Tibial artery (tissue), 4 donors: ENCODE measurements at regions not wholly inside any gene's neighbourhood (a gene's known extent, or its start where the extent isn't known, plus 50 kb on each side); places are given as distances from the start of the nearest gene placed in this dataset.

Experiments
- DNase-seq, 2 donors: peaks; one replicate each; pipeline ENCODE4 v3.0.0-alpha.2; 2019
- H3K27ac ChIP-seq, 2 donors: fragments of 200-600 bp; sonication (generic) in 1 of 2; 1 replicate in 1 of 2; 2 replicates in 1 of 2; pipeline ENCODE4 v1.5.1; 2018 to 2019; ENCODE audit warnings: mild to moderate bottlenecking in 1 of 2
- H3K27me3 ChIP-seq, 2 donors: fragments of 200-600 bp; sonication (generic) in 1 of 2; one replicate each; pipeline versions ENCODE4 v1.5.1 to v1.6.0; 2016 to 2019
- H3K36me3 ChIP-seq, 3 donors: fragments of 200-600 bp; sonication (generic) in 2 of 3; one replicate each; pipeline ENCODE4 v1.5.1; 2016 to 2019; ENCODE audit warnings: mild to moderate bottlenecking in 2 of 3
- H3K4me1 ChIP-seq, 4 donors: fragments of 200-600 bp; sonication (generic) in 2 of 4; 1 replicate in 3 of 4; 2 replicates in 1 of 4; pipeline ENCODE4 v1.5.1; 2016 to 2019
- H3K4me3 ChIP-seq, 2 donors: fragments of 200-600 bp; sonication (generic) in 1 of 2; 1 replicate in 1 of 2; 2 replicates in 1 of 2; pipeline ENCODE4 v1.5.1; 2018 to 2019; ENCODE audit warnings: mild to moderate bottlenecking in 2 of 2
- H3K9me3 ChIP-seq, 3 donors: fragments of 200-600 bp; sonication (generic) in 1 of 3; one replicate each; pipeline ENCODE4 v1.5.1; 2016 to 2019
- intact Hi-C: fragments of 100-400 bp; cut with DNase I; formaldehyde crosslinking; loops from one replicate; pipeline ENCODE4 v1.15.0; 2023; ENCODE audit warnings: low total_unique reads
- TF ChIP-seq, protein P1 (sequence below), 2 experiments: fragments of 200-600 bp in 1 of 2; fragments of 450-650 bp in 1 of 2; IDR thresholded peaks; one replicate each; pipeline ENCODE4 v1.5.1; 2017 to 2019; ENCODE audit warnings: antibody characterized with exemption in 2 of 2, mild to moderate bottlenecking in 1 of 2, moderate library complexity in 1 of 2

DNA sequence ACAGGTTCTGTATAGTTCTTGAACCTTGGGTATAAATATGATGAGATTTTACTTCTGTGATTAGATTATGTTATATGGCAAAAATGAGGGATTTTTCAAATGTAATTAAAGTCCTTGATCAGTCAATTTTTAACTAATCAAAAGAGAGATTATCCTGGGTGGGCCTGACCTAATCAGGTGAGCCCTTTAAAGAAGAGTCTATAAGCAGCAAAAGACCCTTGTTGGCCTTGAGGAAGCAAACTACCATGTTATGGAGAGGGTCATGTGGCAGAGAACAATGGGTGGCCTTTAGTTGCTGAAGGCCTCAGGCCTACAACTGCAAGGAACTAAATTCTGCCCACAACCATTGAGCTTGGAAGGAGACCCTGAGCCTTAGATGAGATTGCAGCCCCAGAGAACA, 102.5 kb upstream of the RIPOR2 start:
- no peaks in the 10 kb centered on the region for H3K4me1 ChIP-seq
- H3K9me3 ChIP-seq, result no peaks in the 10 kb centered on the region
- TF ChIP-seq, protein P1, sequence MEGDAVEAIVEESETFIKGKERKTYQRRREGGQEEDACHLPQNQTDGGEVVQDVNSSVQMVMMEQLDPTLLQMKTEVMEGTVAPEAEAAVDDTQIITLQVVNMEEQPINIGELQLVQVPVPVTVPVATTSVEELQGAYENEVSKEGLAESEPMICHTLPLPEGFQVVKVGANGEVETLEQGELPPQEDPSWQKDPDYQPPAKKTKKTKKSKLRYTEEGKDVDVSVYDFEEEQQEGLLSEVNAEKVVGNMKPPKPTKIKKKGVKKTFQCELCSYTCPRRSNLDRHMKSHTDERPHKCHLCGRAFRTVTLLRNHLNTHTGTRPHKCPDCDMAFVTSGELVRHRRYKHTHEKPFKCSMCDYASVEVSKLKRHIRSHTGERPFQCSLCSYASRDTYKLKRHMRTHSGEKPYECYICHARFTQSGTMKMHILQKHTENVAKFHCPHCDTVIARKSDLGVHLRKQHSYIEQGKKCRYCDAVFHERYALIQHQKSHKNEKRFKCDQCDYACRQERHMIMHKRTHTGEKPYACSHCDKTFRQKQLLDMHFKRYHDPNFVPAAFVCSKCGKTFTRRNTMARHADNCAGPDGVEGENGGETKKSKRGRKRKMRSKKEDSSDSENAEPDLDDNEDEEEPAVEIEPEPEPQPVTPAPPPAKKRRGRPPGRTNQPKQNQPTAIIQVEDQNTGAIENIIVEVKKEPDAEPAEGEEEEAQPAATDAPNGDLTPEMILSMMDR (IDR thresholded peaks at IDR 0.05), result no peak
- no peaks in the 10 kb centered on the region for H3K27me3 ChIP-seq
- no peaks in the 10 kb centered on the region for H3K36me3 ChIP-seq
- H3K27ac ChIP-seq, result no peak overlapping the region
- DNase-seq, result no peak
- intact Hi-C loops, result no loop called here
- no peak overlapping the region for H3K4me3 ChIP-seq

DNA sequence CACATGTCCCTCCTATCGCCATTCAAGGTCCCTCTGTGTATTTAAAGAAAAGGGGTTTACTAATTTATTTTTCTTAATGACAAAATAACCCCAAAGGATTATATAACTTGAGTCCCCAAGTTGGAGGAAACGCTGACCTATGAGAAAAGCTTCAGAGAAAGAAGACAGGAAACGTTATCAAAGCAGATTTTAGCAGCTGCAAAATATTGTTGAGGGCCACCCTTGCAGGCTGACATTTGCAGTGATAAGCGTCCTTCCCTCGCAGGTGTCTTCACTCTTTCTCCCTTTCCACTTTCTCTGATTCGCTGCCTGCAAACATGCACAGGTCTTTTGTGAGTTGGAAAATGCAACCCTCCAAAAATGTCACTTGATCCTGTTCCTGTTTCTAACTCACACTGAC, 103.2 kb upstream of the RIPOR2 start:
- no peaks in the 10 kb centered on the region for H3K36me3 ChIP-seq
- no peaks in the 10 kb centered on the region for H3K9me3 ChIP-seq
- TF ChIP-seq, protein P1 (IDR thresholded peaks at IDR 0.05), result no peak
- H3K4me3 ChIP-seq, result no peak overlapping the region
- H3K27me3 ChIP-seq, result no peaks in the 10 kb centered on the region
- no peak for DNase-seq
- H3K27ac ChIP-seq, result no peak overlapping the region
- H3K4me1 ChIP-seq, result no peaks in the 10 kb centered on the region
- intact Hi-C loops, result no loop called here

DNA sequence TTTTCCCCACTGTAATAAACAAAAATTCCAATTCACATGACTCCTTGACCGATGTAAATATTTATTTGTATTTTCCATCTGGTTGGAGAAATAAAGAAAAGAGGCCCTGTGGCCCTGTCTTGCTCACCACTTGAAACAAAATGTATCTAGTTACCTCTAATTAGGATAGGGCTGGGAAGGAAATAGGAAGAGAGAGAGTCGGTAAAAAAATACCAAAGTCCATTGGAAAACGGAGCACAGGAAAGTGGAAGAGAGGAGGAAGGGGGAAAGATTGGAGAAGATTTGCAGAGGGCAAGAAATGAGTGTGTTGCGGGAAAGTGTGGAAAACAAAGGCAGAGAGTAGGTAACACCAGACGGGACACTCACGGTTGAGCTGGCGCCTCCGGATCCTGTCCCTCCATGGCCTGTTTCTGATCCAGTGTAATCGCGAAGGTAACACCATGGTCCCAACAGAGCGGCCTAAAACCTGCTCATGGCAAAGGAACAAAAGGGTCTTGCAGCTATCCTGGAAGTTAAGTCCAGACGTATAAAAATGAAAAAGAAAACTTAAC, 105.8 kb upstream of the RIPOR2 start:
- Histone ChIP-seq H3K27ac (no peak overlapping the region), H3K9me3 (no peaks in the 10 kb centered on the region), H3K4me3 (no peak overlapping the region), H3K36me3 (no peaks in the 10 kb centered on the region), H3K27me3 (no peaks in the 10 kb centered on the region), H3K4me1 (no peaks in the 10 kb centered on the region)
- TF ChIP-seq, protein P1 (IDR thresholded peaks at IDR 0.05), result no peak
- no peak for DNase-seq
- intact Hi-C loops, result no loop called here

DNA sequence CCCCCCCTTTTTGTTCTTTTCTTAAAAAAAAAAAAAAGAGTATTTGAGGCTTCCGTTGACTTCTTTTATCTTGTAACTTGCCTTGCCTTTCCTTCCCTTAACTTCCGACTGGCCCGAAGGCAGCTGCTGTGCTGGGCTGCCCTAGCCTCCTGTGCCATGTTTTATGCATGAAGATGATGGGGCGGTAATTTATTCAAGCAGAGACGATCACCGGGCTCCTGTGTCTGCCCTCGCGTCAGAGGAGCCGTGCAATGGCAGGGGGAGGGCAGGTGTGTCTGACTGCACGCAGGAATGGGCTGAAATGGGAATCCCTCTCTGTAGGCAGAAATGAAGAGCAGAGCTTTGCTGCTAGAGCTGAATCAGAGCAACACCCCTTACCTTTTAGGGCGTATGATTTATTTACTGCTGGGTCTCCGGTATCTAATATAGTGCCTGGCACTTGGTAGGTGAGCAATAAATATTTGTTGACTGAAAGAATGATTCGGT, 106.3 kb upstream of the RIPOR2 start:
- intact Hi-C loops, result no loop called here
- Histone ChIP-seq H3K4me1 (no peaks in the 10 kb centered on the region), H3K27me3 (no peaks in the 10 kb centered on the region), H3K27ac (no peak overlapping the region), H3K36me3 (no peaks in the 10 kb centered on the region), H3K9me3 (no peaks in the 10 kb centered on the region), H3K4me3 (no peak overlapping the region)
- TF ChIP-seq, protein P1 (IDR thresholded peaks at IDR 0.05), result no peak
- no peak for DNase-seq

DNA sequence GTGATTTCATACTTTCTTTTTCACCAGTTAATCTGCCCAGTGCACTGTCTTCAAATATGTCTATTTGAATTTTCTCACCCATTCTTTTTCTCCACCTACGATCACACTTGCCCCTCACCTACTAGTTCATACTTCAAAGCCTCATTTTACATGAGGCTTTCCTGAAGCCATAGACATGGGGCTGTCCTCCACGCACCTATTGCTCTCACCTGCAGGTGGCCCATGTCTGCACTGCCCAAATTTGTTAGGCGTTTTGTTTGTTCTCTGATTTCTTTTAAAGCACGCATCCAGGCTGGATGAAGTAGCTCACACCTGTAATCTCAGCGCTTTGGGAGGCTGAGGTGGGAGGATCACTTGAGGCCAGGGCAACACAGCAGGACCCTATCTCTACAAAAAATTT, 106.8 kb upstream of the RIPOR2 start:
- intact Hi-C loops, result no loop called here
- TF ChIP-seq, protein P1 (IDR thresholded peaks at IDR 0.05), result no peak
- H3K4me3 ChIP-seq, result no peak overlapping the region
- no peaks in the 10 kb centered on the region for H3K36me3 ChIP-seq
- DNase-seq, result no peak
- no peaks in the 10 kb centered on the region for H3K4me1 ChIP-seq
- no peak overlapping the region for H3K27ac ChIP-seq
- H3K9me3 ChIP-seq, result no peaks in the 10 kb centered on the region
- no peaks in the 10 kb centered on the region for H3K27me3 ChIP-seq
